Limb (tissue), 2 donors: ENCODE measurements at regions not wholly inside any gene's neighbourhood (a gene's known extent, or its start where the extent isn't known, plus 50 kb on each side); places are given as distances from the start of the nearest gene placed in this dataset.
A peak's percentile ranks its signal among the peaks of the same experiment; 100 is the strongest.

ENCODE experiments used
- DNase-seq, 2 donors: peaks; one replicate each; pipeline ENCODE4 v3.0.0-alpha.2; 2016; ENCODE audit errors: extremely low spot score in 2 of 2

- no peak for DNase-seq
Measured at GRCh38 chr16:26649381-26650045, 417.2 kb upstream of the C16orf82 start.

DNA sequence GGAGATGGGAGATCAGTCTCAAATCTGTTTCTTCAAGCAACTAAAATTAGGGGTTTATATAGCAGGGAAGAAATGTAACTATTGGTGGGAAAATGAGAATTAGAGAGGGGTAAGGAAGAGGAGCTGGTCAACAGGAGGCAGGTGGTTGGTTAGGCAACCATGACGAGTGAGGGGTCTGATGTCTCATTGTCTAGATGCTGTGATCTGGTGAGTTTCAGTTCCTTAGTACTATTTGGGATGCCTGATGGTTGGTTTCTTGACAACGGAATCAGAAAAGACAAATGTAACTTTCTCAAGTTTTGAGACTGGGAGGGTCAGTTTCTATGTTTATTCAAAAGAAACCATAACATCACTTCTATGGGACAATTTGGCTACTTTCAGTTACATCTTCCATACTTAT, 415.3 kb upstream of the C16orf82 start:
- no peak for DNase-seq

DNA sequence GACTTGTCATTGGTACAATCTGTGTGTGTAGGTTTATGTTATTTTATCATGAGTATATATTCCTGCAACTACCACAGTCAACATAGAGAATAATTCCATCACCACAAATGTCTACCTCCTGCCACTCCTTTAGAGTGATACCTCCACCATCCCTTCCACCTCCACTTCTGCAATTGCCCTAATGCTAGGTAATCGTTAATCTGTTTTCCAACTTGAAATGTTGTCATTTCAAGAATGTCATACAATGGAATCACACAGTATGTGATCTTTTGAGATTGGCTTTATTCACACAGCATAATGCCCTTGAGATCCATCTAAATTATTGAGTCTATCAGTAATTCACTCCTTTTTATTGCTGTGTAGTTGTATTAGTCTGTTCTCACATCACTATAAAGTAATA, 414.8 kb upstream of the C16orf82 start:
- no peak for DNase-seq

DNA sequence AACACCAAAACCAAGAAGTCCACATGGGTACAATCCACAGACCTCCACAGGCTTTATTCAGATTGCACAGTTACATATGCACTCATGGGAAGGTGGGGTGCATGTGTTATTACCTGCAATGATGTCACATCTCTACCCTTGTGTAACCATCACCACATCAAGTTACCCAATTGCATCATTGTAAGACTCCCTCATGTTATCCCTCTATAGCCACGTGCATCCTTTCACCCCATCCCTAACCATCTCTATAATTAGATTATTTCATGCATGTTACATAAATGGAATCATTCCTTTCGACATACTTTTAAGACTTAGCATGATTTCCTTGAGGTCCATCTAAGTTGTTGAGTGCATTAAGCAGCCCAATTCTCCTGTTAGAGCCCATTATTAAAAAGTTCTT, 408.2 kb upstream of the C16orf82 start:
- no peak for DNase-seq

GRCh38 chr16:26658915-26659314, 407.8 kb upstream of the C16orf82 start:
- DNase-seq = no peak

- DNase-seq = no peak
Measured at GRCh38 chr16:26664086-26664485, 402.6 kb upstream of the C16orf82 start.

- DNase-seq = peak; percentile 32 to 37
Measured at GRCh38 chr16:26665166-26665939, 401.4 kb upstream of the C16orf82 start.

DNA sequence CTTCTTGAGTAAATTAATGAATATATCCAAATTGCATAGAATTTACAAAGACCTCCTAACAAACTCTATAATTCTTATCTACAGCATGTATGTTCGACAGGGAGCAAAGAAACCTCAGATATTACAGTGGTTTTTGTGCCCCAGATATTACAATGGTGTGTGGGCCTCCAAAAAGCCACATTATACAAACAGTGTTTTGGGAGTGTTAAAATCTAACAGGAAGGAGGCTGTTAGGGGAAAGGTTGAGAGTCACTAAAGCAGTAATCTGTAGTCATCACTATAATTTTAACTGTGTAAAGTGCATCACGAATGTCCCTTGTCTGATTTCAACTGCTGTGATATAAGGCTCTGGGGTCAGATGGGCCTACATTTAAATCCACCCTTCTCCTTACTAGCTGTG, 400.2 kb upstream of the C16orf82 start:
- no peak for DNase-seq

GRCh38 chr16:26667307-26667706, 399.4 kb upstream of the C16orf82 start:
- no peak for DNase-seq

GRCh38 chr16:26668026-26668425, 398.7 kb upstream of the C16orf82 start:
- no peak for DNase-seq

DNA sequence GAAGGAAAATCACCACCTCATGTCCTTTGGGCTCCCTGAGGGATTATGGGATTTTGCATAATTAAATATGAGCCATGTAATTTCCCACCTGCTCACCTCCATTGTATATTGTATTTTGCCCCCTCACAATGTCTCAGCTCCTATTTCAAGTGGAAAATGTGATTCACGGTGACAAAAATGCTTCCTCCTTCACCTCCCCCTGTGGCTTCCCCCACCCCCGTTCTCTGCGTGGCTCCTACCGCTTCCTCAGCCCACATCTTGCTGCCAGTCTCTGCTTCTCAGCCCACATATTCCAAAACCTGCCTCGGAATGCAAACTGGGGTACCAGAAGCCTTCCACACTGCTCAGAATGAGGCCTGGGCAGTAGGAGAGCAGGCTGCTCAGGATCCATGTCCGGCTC, 394.5 kb upstream of the C16orf82 start:
- DNase-seq = peak; percentile 6 to 33

GRCh38 chr16:26673011-26673410, 393.7 kb upstream of the C16orf82 start:
- no peak for DNase-seq

DNA sequence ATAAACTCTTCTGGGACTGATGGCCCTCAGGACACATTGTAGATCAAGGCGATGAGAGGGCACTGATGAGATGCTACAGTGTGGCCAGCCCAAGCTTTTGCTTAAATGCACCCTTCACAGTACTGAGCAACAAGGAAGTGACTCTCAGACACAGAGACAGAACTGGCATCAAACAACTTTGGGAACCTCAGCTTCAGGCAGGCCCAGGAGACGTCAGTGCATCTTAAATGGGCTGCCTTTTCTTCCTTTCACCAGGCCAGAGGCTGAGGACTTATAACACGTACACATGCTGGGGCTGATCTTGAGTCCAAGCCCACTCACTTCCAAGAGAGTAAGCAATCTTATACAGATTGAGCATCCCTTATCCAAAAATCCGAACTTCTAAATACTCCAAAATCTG, 386.1 kb upstream of the C16orf82 start:
- no peak for DNase-seq

GRCh38 chr16:26688105-26688504, 378.6 kb upstream of the C16orf82 start:
- DNase-seq = no peak

GRCh38 chr16:26688699-26689098, 378.0 kb upstream of the C16orf82 start:
- no peak for DNase-seq

- no peak for DNase-seq
Measured at GRCh38 chr16:26692658-26693057, 374.1 kb upstream of the C16orf82 start.

- DNase-seq = no peak
Measured at GRCh38 chr16:26697807-26698206, 368.9 kb upstream of the C16orf82 start.

DNA sequence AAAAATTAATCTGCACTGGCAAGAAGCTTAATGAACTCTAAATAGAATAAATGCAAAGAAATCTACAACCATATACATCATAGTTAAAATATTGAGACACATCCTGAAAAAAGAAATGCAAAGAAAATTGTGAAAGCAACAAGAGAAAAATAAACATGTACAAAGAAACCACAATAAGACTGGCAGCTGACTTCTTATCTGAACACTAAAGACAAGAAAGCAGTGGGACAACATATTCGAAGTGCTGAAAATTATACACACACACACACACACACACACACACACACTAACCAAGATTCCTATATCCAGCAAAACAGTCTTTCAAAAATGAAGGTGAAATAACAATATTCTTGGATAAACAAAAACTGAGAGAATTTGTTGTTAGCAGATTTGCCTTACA, 366.5 kb upstream of the C16orf82 start:
- no peak for DNase-seq

- DNase-seq = no peak
Measured at GRCh38 chr16:26701243-26701886, 365.4 kb upstream of the C16orf82 start.

- DNase-seq = no peak
Measured at GRCh38 chr16:26705346-26705745, 361.4 kb upstream of the C16orf82 start.

- DNase-seq = no peak
Measured at GRCh38 chr16:26708428-26708827, 358.3 kb upstream of the C16orf82 start.

DNA sequence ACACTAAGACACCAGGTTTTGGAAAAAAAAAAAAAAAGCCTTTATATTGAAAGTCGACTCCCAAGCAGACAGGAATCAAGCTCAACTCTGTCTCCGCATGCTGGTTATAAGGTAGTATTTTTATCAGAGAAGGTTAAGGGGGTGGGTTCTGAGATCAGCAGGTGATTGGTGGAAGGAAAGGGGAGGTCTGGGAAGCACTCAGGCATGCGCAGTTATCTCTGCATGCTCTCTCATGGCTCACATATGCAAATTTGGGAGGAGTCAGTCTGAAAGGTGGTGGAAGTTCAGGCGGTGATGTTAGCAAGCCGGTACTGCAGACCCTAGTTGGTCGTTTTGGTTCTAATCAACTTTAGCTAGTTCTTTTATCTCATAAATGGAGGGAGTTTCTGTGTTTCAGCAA, 357.6 kb upstream of the C16orf82 start:
- DNase-seq = no peak

- no peak for DNase-seq
Measured at GRCh38 chr16:26709754-26710153, 357.0 kb upstream of the C16orf82 start.
